COLO668 (cell line): ENCODE measurements at regions not wholly inside any gene's neighbourhood (a gene's known extent, or its start where the extent isn't known, plus 50 kb on each side); places are given as distances from the start of the nearest gene placed in this dataset.

ENCODE experiments used
- DNase-seq: peaks from one replicate; lab custom pipeline; 2025; ENCODE audit not compliant: unreplicated experiment; lab: John Stamatoyannopoulos, UW

GRCh38 chr11:15532432-15532831 lies 417.7 kb downstream of the INSC start:
- no peak for DNase-seq

GRCh38 chr11:15534266-15534665 lies 419.5 kb downstream of the INSC start:
- no peak for DNase-seq

- no peak for DNase-seq
These were observed 420.7 kb downstream of the INSC start for GRCh38 chr11:15535414-15535813.

GRCh38 chr11:15536438-15536837 lies 421.7 kb downstream of the INSC start:
- DNase-seq, result no peak

- DNase-seq, result no peak
These were observed 424.9 kb downstream of the INSC start for GRCh38 chr11:15539645-15540044.

- no peak for DNase-seq
These were observed 426.4 kb downstream of the INSC start for GRCh38 chr11:15541079-15541478.

GRCh38 chr11:15544353-15544752 lies 429.6 kb downstream of the INSC start:
- DNase-seq, result no peak

GRCh38 chr11:15547685-15548084 lies 433.0 kb downstream of the INSC start:
- no peak for DNase-seq

- no peak for DNase-seq
These were observed 437.5 kb downstream of the INSC start for GRCh38 chr11:15551901-15552851.

GRCh38 chr11:15555161-15555560 lies 440.4 kb downstream of the INSC start:
- no peak for DNase-seq

- DNase-seq, result no peak
These were observed 442.9 kb downstream of the INSC start for GRCh38 chr11:15557457-15558230.

- DNase-seq, result no peak
These were observed 443.9 kb downstream of the INSC start for GRCh38 chr11:15558513-15559181.

- DNase-seq, result no peak
These were observed 446.2 kb downstream of the INSC start for GRCh38 chr11:15560689-15561467.

- DNase-seq, result no peak
These were observed 447.5 kb downstream of the INSC start for GRCh38 chr11:15562230-15562629.

- DNase-seq, result no peak
These were observed 448.3 kb downstream of the INSC start for GRCh38 chr11:15563054-15563453.

- DNase-seq, result peak; percentile 96
These were observed 451.2 kb downstream of the INSC start for GRCh38 chr11:15565880-15566279.

GRCh38 chr11:15568440-15568839 lies 453.7 kb downstream of the INSC start:
- DNase-seq, result peak; percentile 62

- peak; percentile 33 for DNase-seq
These were observed 454.7 kb downstream of the INSC start for GRCh38 chr11:15569305-15570025.

GRCh38 chr11:15575409-15575808 lies 460.7 kb downstream of the INSC start:
- no peak for DNase-seq

GRCh38 chr11:15576769-15577168 lies 462.0 kb downstream of the INSC start:
- no peak for DNase-seq
